Right cardiac atrium (tissue), 5 donors: ENCODE measurements at regions not wholly inside any gene's neighbourhood (a gene's known extent, or its start where the extent isn't known, plus 50 kb on each side); places are given as distances from the start of the nearest gene placed in this dataset.
A peak's percentile ranks its signal among the peaks of the same experiment; 100 is the strongest.

Experiments
- ATAC-seq, 2 donors: fragments of 200-7000 bp; cut with Tn5 transposase; one replicate each; pipeline versions ENCODE4 v1.8.0 to v1.9.1; 2020; ENCODE audit warnings: moderate library complexity in 2 of 2, mild to moderate bottlenecking in 1 of 2
- DNase-seq, 3 donors: peaks; one replicate each; pipeline ENCODE4 v3.0.0-alpha.2; 2020
- H3K27ac ChIP-seq: one replicate; pipeline ENCODE4 v1.5.1; 2013; ENCODE audit warnings: mild to moderate bottlenecking, low read length, control low read depth, moderate library complexity
- H3K27me3 ChIP-seq: one replicate; pipeline ENCODE4 v1.6.1; 2013; ENCODE audit not compliant: control insufficient read depth, insufficient read depth
- H3K4me1 ChIP-seq: one replicate; pipeline ENCODE4 v1.6.1; 2013; ENCODE audit warnings: low read length; ENCODE audit not compliant: control insufficient read depth, insufficient read depth
- H3K4me3 ChIP-seq: one replicate; pipeline ENCODE4 v1.5.1; 2013; ENCODE audit warnings: low read length, control low read depth
- H3K9me3 ChIP-seq: one replicate; pipeline ENCODE4 v1.6.1; 2013; ENCODE audit warnings: low read length; ENCODE audit not compliant: control insufficient read depth
- WGBS: extraction: QIAGEN DNeasy Blood & Tissue Kit; methylation state at CpG from one replicate; pipeline ENCODE4 v1.1.7; 2013; 5-methylcytosine and 5-hydroxymethylcytosine counted together
- intact Hi-C, 4 donors: fragments of 100-400 bp; cut with DNase I; formaldehyde crosslinking; loops; one replicate each; pipeline versions ENCODE4 v1.11.0 to v1.14.0; 2022 to 2023
- donor health status: healthy with polysubstance abuse.
- donor health status: DM: no; HTN: yes; CAD: no.
- donor health status: DM: no; HTN: no; CAD: no.
- donor health status: DM: no; HTN: yes; CAD: no; lungs with severe emphysema.
- donor health status: DM: yes; HTN: yes; CAD: no.

- no peaks in the 10 kb centered on the region for H3K27me3 ChIP-seq
- DNase-seq (no peak), ATAC-seq (peak; percentile 48 to 78)
- H3K9me3 ChIP-seq = no peaks in the 10 kb centered on the region
- no peak overlapping the region for H3K4me3 ChIP-seq
- 21% methylated on average over 3 of the region's 3 CpGs for WGBS
- H3K4me1 ChIP-seq = no peaks in the 10 kb centered on the region
- intact Hi-C loops = no loop called here
- H3K27ac ChIP-seq = no peak overlapping the region
Observed at GRCh38 chr5:90015584-90016018, 394.0 kb downstream of the CETN3 start.

DNA sequence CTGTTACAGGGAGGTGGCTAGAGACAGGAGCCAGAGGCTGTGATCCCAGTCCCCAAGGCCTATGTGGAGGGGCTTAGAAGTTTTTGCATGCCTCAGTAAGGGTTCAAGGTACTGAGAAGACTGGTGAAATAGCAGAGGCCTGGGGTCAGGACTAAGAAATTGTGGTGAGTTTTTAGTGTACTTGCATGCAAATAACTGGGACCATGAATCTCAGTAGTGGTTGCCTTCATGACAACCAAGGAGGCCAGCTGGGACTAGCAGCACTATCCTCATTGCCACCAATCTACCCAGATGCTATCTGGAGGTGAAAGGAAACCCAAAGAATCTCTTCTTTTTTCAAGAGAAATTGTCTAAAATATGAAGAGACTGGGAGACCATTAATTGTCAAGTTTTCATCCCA is 395.1 kb downstream of the CETN3 start:
- H3K4me3 ChIP-seq = no peak overlapping the region
- intact Hi-C loops = no loop called here
- no peak for DNase-seq
- H3K27ac ChIP-seq = no peak overlapping the region
- ATAC-seq = no peak
- H3K9me3 ChIP-seq = no peaks in the 10 kb centered on the region
- H3K27me3 ChIP-seq = no peaks in the 10 kb centered on the region
- no peaks in the 10 kb centered on the region for H3K4me1 ChIP-seq

- ATAC-seq = no peak
- intact Hi-C loops = no loop called here
- peak in 1 of 3 donors; percentile 46 for DNase-seq
- no peak overlapping the region for H3K4me3 ChIP-seq
- H3K27ac ChIP-seq = no peak overlapping the region
- no peaks in the 10 kb centered on the region for H3K27me3 ChIP-seq
- no peaks in the 10 kb centered on the region for H3K4me1 ChIP-seq
- no peaks in the 10 kb centered on the region for H3K9me3 ChIP-seq
- WGBS = 68% methylated on average over 2 of the region's 2 CpGs
Observed at GRCh38 chr5:90000351-90000750, 409.2 kb downstream of the CETN3 start.

GRCh38 chr5:89998519-89999305 is 410.8 kb downstream of the CETN3 start:
- ATAC-seq (peak in 1 of 2 donors; percentile 75), DNase-seq (no peak)
- H3K4me3 ChIP-seq = no peak overlapping the region
- H3K9me3 ChIP-seq = no peaks in the 10 kb centered on the region
- H3K27ac ChIP-seq = no peak overlapping the region
- WGBS = 20% methylated on average over 3 of the region's 3 CpGs
- intact Hi-C loops = no loop called here
- H3K4me1 ChIP-seq = no peaks in the 10 kb centered on the region
- no peaks in the 10 kb centered on the region for H3K27me3 ChIP-seq

DNA sequence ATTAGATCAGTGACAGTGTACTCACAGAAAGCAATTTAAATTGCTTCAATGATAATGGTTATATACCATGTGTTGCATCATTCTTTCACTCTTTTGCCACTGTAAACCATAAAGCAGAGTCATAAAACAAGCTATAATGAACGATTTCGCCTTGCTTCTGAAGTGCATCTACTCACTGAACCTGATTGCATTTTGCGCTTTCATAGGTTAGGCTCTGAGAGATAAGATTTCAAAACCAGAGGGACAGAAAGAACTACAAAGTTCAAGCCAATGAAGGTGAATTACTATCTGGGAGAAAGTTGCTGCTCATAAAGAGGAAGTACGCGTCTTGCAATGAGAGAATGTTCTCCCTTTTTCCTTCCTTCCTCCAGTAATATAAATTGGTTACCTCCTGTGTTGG is 412.7 kb downstream of the CETN3 start:
- DNase-seq (no peak), ATAC-seq (no peak)
- H3K27me3 ChIP-seq = no peaks in the 10 kb centered on the region
- H3K4me1 ChIP-seq = no peaks in the 10 kb centered on the region
- H3K9me3 ChIP-seq = no peaks in the 10 kb centered on the region
- 76% methylated on average over 5 of the region's 5 CpGs for WGBS
- no peak overlapping the region for H3K4me3 ChIP-seq
- H3K27ac ChIP-seq = no peak overlapping the region
- intact Hi-C loops = no loop called here

DNA sequence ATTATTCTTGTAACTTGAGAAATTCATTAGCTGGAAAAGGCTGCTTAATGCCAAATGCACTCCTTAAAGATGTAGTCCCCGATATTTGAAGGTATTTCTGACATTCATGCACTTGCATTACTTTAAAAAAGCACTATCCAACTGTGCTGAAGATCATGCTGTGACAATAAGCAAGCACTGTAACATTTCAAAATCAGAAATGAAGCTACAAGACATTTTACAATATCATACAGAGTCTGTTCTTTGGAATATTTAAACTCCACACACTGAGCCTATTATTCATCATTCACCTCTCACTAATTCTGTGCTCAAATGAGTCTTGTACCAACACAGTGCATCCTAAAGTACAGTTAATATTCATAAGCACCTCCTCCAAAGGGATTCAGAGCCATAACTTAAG is 413.2 kb downstream of the CETN3 start:
- Histone ChIP-seq H3K27me3 (no peaks in the 10 kb centered on the region), H3K4me1 (no peaks in the 10 kb centered on the region), H3K4me3 (no peak overlapping the region), H3K9me3 (no peaks in the 10 kb centered on the region), H3K27ac (no peak overlapping the region)
- DNase-seq (no peak), ATAC-seq (no peak)
- intact Hi-C loops = no loop called here
- 71% methylated on average over 1 of the region's 1 CpG for WGBS

DNA sequence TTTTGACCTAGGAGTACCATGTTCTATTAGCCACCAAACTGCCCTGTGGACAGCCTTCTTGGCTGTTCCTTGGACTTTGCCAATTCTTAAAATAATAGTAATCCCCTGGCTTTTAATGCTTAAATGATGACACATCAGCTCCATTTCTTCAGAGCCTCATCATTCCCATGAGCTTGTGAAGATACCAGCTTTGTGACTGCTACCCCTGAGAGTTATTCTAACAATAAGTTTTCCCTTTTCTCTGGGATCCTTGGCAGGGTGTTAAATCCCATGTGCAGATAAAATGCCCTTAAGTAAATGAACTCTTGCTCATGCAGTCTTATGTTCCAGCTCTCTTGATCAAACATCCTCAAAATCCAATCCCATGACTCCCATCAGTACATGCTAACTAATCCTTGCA is 415.3 kb downstream of the CETN3 start:
- H3K4me1 ChIP-seq = peaks cover 4% of the 10 kb centered on the region
- H3K27me3 ChIP-seq = no peaks in the 10 kb centered on the region
- no peak overlapping the region for H3K27ac ChIP-seq
- ATAC-seq (no peak), DNase-seq (no peak)
- intact Hi-C loops = no loop called here
- H3K9me3 ChIP-seq = no peaks in the 10 kb centered on the region
- no peak overlapping the region for H3K4me3 ChIP-seq

- Histone ChIP-seq H3K4me3 (no peak overlapping the region), H3K27ac (no peak overlapping the region), H3K4me1 (peaks cover 6% of the 10 kb centered on the region), H3K9me3 (no peaks in the 10 kb centered on the region), H3K27me3 (no peaks in the 10 kb centered on the region)
- DNase-seq (no peak), ATAC-seq (no peak)
- intact Hi-C loops = no loop called here
- 88% methylated on average over 3 of the region's 3 CpGs for WGBS
Observed at GRCh38 chr5:89992201-89992600, 417.4 kb downstream of the CETN3 start.

GRCh38 chr5:89991592-89991991 is 418.0 kb downstream of the CETN3 start:
- no peak overlapping the region for H3K4me3 ChIP-seq
- no peak for DNase-seq
- ATAC-seq = no peak
- no peaks in the 10 kb centered on the region for H3K9me3 ChIP-seq
- intact Hi-C loops = no loop called here
- no peaks in the 10 kb centered on the region for H3K27me3 ChIP-seq
- H3K27ac ChIP-seq = no peak overlapping the region
- peaks cover 6% of the 10 kb centered on the region for H3K4me1 ChIP-seq
- WGBS = 97% methylated on average over 2 of the region's 2 CpGs

GRCh38 chr5:89989776-89990175 is 419.8 kb downstream of the CETN3 start:
- no peak for DNase-seq
- Histone ChIP-seq H3K9me3 (no peaks in the 10 kb centered on the region), H3K27me3 (no peaks in the 10 kb centered on the region), H3K27ac (no peak overlapping the region), H3K4me1 (peaks cover 6% of the 10 kb centered on the region), H3K4me3 (no peak overlapping the region)
- intact Hi-C loops = no loop called here
- ATAC-seq = peak in 1 of 2 donors; percentile 15

DNA sequence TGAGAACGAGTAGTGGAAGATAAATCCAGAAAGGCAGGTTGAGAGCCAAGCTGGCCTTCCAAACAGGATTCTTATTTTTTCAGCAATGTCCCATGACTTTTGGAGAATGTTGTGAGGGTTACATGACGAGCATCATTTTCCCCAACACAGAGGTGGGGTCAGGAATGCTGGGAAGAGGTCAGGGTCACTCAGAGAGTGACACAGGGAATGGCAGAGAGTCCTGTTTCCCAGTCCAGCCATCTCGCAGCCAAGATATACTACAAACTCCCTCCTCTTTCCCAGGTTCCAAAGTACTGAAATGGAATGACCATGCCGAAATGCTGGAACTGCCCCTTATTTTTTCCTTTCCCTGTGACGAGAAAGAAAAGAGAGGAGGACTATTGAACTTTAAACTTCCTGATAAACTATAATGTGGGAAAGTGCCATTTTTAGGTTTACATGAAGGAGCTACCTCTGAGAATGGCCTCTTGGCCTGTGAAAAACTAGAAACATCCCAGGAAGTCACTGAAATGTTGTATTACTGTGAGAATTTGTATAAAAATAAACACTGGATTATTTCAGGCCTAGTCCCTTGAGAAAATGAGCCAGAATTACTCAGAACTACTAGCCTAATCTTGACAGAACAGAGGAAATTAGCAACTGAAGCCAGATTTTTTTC is 420.4 kb downstream of the CETN3 start:
- H3K4me1 ChIP-seq = peaks cover 6% of the 10 kb centered on the region
- DNase-seq = peak; percentile 35 to 39 (median 35)
- H3K9me3 ChIP-seq = no peaks in the 10 kb centered on the region
- peak; percentile 84 to 97 for ATAC-seq
- no peaks in the 10 kb centered on the region for H3K27me3 ChIP-seq
- H3K4me3 ChIP-seq = no peak overlapping the region
- intact Hi-C loops = no loop called here
- peak overlapping the region; percentile 43 for H3K27ac ChIP-seq
- 22% methylated on average over 5 of the region's 5 CpGs for WGBS
